IMR-90 (cell line): ENCODE measurements at regions not wholly inside any gene's neighbourhood (a gene's known extent, or its start where the extent isn't known, plus 50 kb on each side); places are given as distances from the start of the nearest gene placed in this dataset.

Experiments used
- ATAC-seq: fragments of 200-7000 bp; cut with Tn5 transposase; 2 replicates; pipeline ENCODE4 v1.9.1; 2020; ENCODE audit warnings: low read depth, mild to moderate bottlenecking, moderate library complexity
- BruUV-seq: library from RNA; stranded (reverse); fragments of 400-500 nt; replicated peaks from 2 replicates; lab custom pipeline; 2021; lab: Mats Ljungman, UMichigan
- CTCF ChIA-PET: fragments of 300-600 bp; formaldehyde crosslinking; extraction: SDS; loops from one replicate; lab custom pipeline; 2021; ENCODE audit warnings: antibody characterized with exemption; lab: Yijun Ruan, JAX
- POLR2A ChIA-PET: fragments of 300-600 bp; sonication (Branson Sonifier 250); formaldehyde crosslinking; loops from one replicate; lab custom pipeline; 2022; ENCODE audit warnings: antibody characterized with exemption; ENCODE audit not compliant: unreplicated experiment; lab: Charles Lee
- DNase-seq: peaks from one replicate; pipeline ENCODE4 v3.0.0; 2013
- H2AFZ ChIP-seq: replicated peaks from 2 replicates; pipeline ENCODE3; 2013; ENCODE audit warnings: low read length, mild to moderate bottlenecking; ENCODE audit not compliant: poor library complexity
- H2AK5ac ChIP-seq: 2 replicates; pipeline ENCODE4 v1.6.1; 2013; ENCODE audit warnings: low read depth, low read length, inconsistent platforms
- H2AK9ac ChIP-seq: replicated peaks from 2 replicates; pipeline ENCODE3; 2013; ENCODE audit warnings: mild to moderate bottlenecking, low read depth, low read length, moderate library complexity; ENCODE audit not compliant: poor library complexity
- H2BK120ac ChIP-seq: 2 replicates; pipeline ENCODE4 v1.6.1; 2013; ENCODE audit warnings: low read depth, low read length, inconsistent platforms
- H2BK15ac ChIP-seq: 3 replicates; pipeline ENCODE4 v1.6.1; 2013; ENCODE audit warnings: low read depth, low read length, inconsistent platforms
- H2BK20ac ChIP-seq: 2 replicates; pipeline ENCODE4 v1.6.1; 2013; ENCODE audit warnings: low read depth, mild to moderate bottlenecking, inconsistent platforms, low read length, moderate library complexity
- H2BK5ac ChIP-seq: 2 replicates; pipeline ENCODE4 v1.6.1; 2013; ENCODE audit warnings: mild to moderate bottlenecking, low read depth, low read length, inconsistent platforms; ENCODE audit not compliant: poor library complexity, severe bottlenecking
- H3K14ac ChIP-seq: replicated peaks from 2 replicates; pipeline ENCODE4 v1.6.1; 2013; ENCODE audit warnings: low read depth, low read length, inconsistent platforms
- H3K18ac ChIP-seq: 2 replicates; pipeline ENCODE4 v1.6.1; 2013; ENCODE audit warnings: low read depth, low read length, control low read depth
- H3K23ac ChIP-seq: 2 replicates; pipeline ENCODE4 v1.6.1; 2013; ENCODE audit warnings: low read depth, low read length, inconsistent platforms
- H3K27ac ChIP-seq: 2 replicates; pipeline ENCODE4 v1.5.1; 2013; ENCODE audit warnings: mild to moderate bottlenecking, control low read depth, low read length; ENCODE audit not compliant: insufficient read depth
- H3K27me3 ChIP-seq: 2 replicates; pipeline ENCODE4 v1.6.1; 2013; ENCODE audit warnings: low read length; ENCODE audit not compliant: control insufficient read depth, insufficient read depth
- H3K36me3 ChIP-seq: 2 replicates; pipeline ENCODE4 v1.6.1; 2013; ENCODE audit warnings: low read length, mixed read lengths; ENCODE audit not compliant: control insufficient read depth, insufficient read depth
- H3K4ac ChIP-seq: 2 replicates; pipeline ENCODE4 v1.6.1; 2013; ENCODE audit warnings: low read depth, low read length, inconsistent platforms
- H3K4me1 ChIP-seq: 2 replicates; pipeline ENCODE4 v1.6.1; 2013; ENCODE audit warnings: low read length, mixed read lengths; ENCODE audit not compliant: control insufficient read depth, insufficient read depth
- H3K4me2 ChIP-seq: 2 replicates; pipeline ENCODE4 v1.6.1; 2013; ENCODE audit warnings: low read depth, mild to moderate bottlenecking, control low read depth, low read length, moderate library complexity
- H3K4me3 ChIP-seq: 2 replicates; pipeline ENCODE4 v1.5.1; 2013; ENCODE audit warnings: low read depth, mild to moderate bottlenecking, control low read depth, low read length, moderate library complexity; ENCODE audit not compliant: insufficient read depth
- H3K56ac ChIP-seq: 2 replicates; pipeline ENCODE4 v1.6.1; 2013; ENCODE audit warnings: low read length, inconsistent platforms; ENCODE audit not compliant: insufficient read depth; ENCODE audit errors: extremely low read depth
- H3K79me1 ChIP-seq, 2 experiments: 2 replicates each; pipeline ENCODE4 v1.6.1; 2013; ENCODE audit warnings: low read length in 2 of 2, inconsistent platforms in 1 of 2, low read depth in 1 of 2
- H3K9ac ChIP-seq: 2 replicates; pipeline ENCODE4 v1.6.1; 2013; ENCODE audit warnings: low read depth, low read length, control low read depth
- H3K9me1 ChIP-seq: 2 replicates; pipeline ENCODE4 v1.6.1; 2013; ENCODE audit warnings: low read length, inconsistent platforms; ENCODE audit not compliant: insufficient read depth
- H3K9me3 ChIP-seq: 2 replicates; pipeline ENCODE4 v1.6.1; 2013; ENCODE audit warnings: low read length; ENCODE audit not compliant: control insufficient read depth, insufficient read depth
- H4K20me1 ChIP-seq: 2 replicates; pipeline ENCODE4 v1.6.1; 2013; ENCODE audit warnings: low read length, inconsistent platforms; ENCODE audit not compliant: insufficient read depth
- H4K5ac ChIP-seq: 2 replicates; pipeline ENCODE4 v1.6.1; 2013; ENCODE audit warnings: mild to moderate bottlenecking, low read depth, low read length, control low read depth
- H4K8ac ChIP-seq, 2 experiments: 2 replicates each; pipeline ENCODE4 v1.6.1; 2013; ENCODE audit warnings: low read depth in 2 of 2, low read length in 2 of 2, control low read depth in 1 of 2, inconsistent platforms in 1 of 2
- H4K91ac ChIP-seq: 2 replicates; pipeline ENCODE4 v1.6.1; 2013; ENCODE audit warnings: low read depth, low read length, inconsistent platforms; ENCODE audit not compliant: insufficient read depth
- BHLHE40 ChIP-seq: fragments of 150-350 bp; IDR thresholded peaks from 2 replicates; pipeline ENCODE4 v1.6.1; 2016; ENCODE audit warnings: mild to moderate bottlenecking, low read depth, low read length
- CTCF ChIP-seq: conservative IDR thresholded peaks from 2 replicates; pipeline ENCODE4 v1.5.1; 2012; ENCODE audit warnings: mild to moderate bottlenecking, low read depth, low read length, improper control_type of control experiment
- ELK1 ChIP-seq: fragments of 150-350 bp; IDR thresholded peaks from 2 replicates; pipeline ENCODE4 v1.6.1; 2016; ENCODE audit warnings: low read depth, mild to moderate bottlenecking, low read length, moderate library complexity, borderline replicate concordance
- POLR2A ChIP-seq: IDR thresholded peaks from 2 replicates; pipeline ENCODE4 v1.6.1; 2012; ENCODE audit warnings: mild to moderate bottlenecking, low read depth, low read length
- RAD21 ChIP-seq: IDR thresholded peaks from 2 replicates; pipeline ENCODE4 v1.6.1; 2012; ENCODE audit warnings: low read length, improper control_type of control experiment
- RCOR1 ChIP-seq: IDR thresholded peaks from 2 replicates; pipeline ENCODE4 v1.6.1; 2012; ENCODE audit warnings: mild to moderate bottlenecking, low read length, improper control_type of control experiment; ENCODE audit not compliant: insufficient replicate concordance
- SMC3 ChIP-seq: fragments of 150-350 bp; IDR thresholded peaks from 2 replicates; pipeline ENCODE4 v1.6.1; 2016; ENCODE audit warnings: low read depth, mild to moderate bottlenecking, antibody characterized with exemption, low read length, moderate library complexity
- WGBS, 2 experiments: methylation state at CpG; one replicate each; pipeline versions ENCODE4 v1.1.5 to v1.1.7; 2013; ENCODE audit warnings: missing lambda C conversion rate in 2 of 2; ENCODE audit not compliant: insufficient read length in 1 of 2; ENCODE audit errors: extremely low coverage in 2 of 2; 5-methylcytosine and 5-hydroxymethylcytosine counted together
- dilution Hi-C: fragments of 300-500 bp; cut with HindIII; formaldehyde crosslinking; loops from one replicate; pipeline ENCODE4 v1.14.3; 2018; ENCODE audit warnings: low sequenced_read_pairs; ENCODE audit not compliant: unreplicated experiment
- in situ Hi-C: fragments of 300-500 bp; cut with MboI; formaldehyde crosslinking; loops from 3 replicates; pipeline ENCODE4 v1.14.3; 2019; ENCODE audit warnings: low sequenced_read_pairs, inconsistent platforms, mixed read lengths
- intact Hi-C: fragments of 100-400 bp; cut with micrococcal nuclease; formaldehyde crosslinking; loops from 2 replicates; pipeline ENCODE4 v1.10.0; 2022

DNA sequence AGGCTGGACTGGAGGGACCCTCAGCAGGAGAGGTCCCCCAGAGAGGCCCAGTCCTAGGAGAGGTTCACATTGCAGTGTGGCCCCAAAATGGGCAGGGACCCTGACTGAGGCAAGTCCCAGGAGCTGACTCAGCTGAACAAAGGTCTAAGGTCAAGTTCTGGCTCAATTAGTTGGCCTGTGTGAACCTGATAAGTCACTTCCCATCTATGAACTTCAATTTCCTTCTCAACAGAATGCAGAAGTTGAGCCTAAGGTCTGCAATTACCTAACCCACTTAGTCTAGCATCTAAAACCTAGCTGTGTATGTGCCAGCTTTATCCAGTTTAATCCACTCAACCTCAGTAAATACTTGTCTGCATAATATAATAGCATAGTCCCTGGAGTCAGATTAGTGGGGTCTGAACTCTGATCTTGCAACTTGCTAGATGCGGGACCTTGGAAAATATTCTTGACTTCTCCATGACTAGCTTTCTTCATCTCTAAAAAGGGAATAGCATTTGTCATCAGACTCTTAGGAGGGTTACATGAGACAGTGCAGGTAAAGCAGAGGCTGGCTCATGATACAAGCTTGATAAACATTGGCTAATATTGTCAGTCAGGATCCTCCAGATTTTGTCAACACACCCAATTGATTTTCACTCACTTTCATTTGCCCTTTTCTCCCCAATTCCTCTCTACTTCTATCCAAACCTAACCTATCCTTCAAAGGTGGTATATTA, 465.5 kb downstream of the INSC start:
- Histone ChIP-seq H4K5ac (no peak overlapping the region), H3K4me2 (no peak overlapping the region), H4K91ac (no peak overlapping the region), H3K56ac (no peak overlapping the region), H2BK120ac (no peak overlapping the region), H4K20me1 (no peaks in the 10 kb centered on the region), H3K14ac (no peak overlapping the region), H4K8ac (no peak overlapping the region), H3K18ac (no peak overlapping the region), H3K27me3 (no peaks in the 10 kb centered on the region; the same call in 1 of the 2 replicates), H2AK9ac (no peak overlapping the region), H2BK5ac (no peak overlapping the region), H2BK15ac (no peak overlapping the region), H3K79me1 (no peaks in the 10 kb centered on the region), H2AK5ac (no peak overlapping the region), H3K27ac (no peak overlapping the region), H3K4ac (no peak overlapping the region), H3K4me3 (no peak overlapping the region), H3K9ac (no peak overlapping the region), H3K36me3 (no peaks in the 10 kb centered on the region), H3K9me1 (no peaks in the 10 kb centered on the region), H3K4me1 (no peaks in the 10 kb centered on the region), H3K23ac (no peak overlapping the region), H2BK20ac (no peak overlapping the region), H3K9me3 (no peaks in the 10 kb centered on the region), H2AFZ (no peak overlapping the region)
- POLR2A ChIA-PET: no interaction called here
- WGBS, 2 experiments: no CpG with 5 or more reads among the region's 1 CpG
- in situ Hi-C loops (no loop called here), intact Hi-C loops (no loop called here), dilution Hi-C loops (no loop called here)
- no peak for ATAC-seq
- BruUV-seq: no TSS peak
- DNase-seq: no peak
- CTCF ChIA-PET: no interaction called here
- TF ChIP-seq RCOR1: no peak
- no peak for TF ChIP-seq SMC3
- TF ChIP-seq BHLHE40: no peak
- TF ChIP-seq CTCF: no peak
- no peak for TF ChIP-seq RAD21
- TF ChIP-seq POLR2A: no peak
- TF ChIP-seq ELK1: no peak
